IMR-90 (cell line): ENCODE measurements at regions not wholly inside any gene's neighbourhood (a gene's known extent, or its start where the extent isn't known, plus 50 kb on each side); places are given as distances from the start of the nearest gene placed in this dataset.

Experiments
- ATAC-seq: fragments of 200-7000 bp; cut with Tn5 transposase; 2 replicates; pipeline ENCODE4 v1.9.1; 2020; ENCODE audit warnings: low read depth, mild to moderate bottlenecking, moderate library complexity
- BruUV-seq: library from RNA; stranded (reverse); fragments of 400-500 nt; replicated peaks from 2 replicates; lab custom pipeline; 2021; lab: Mats Ljungman, UMichigan
- CTCF ChIA-PET: fragments of 300-600 bp; formaldehyde crosslinking; extraction: SDS; loops from one replicate; lab custom pipeline; 2021; ENCODE audit warnings: antibody characterized with exemption; lab: Yijun Ruan, JAX
- POLR2A ChIA-PET: fragments of 300-600 bp; sonication (Branson Sonifier 250); formaldehyde crosslinking; loops from one replicate; lab custom pipeline; 2022; ENCODE audit warnings: antibody characterized with exemption; ENCODE audit not compliant: unreplicated experiment; lab: Charles Lee
- DNase-seq: peaks from one replicate; pipeline ENCODE4 v3.0.0; 2013
- H2AFZ ChIP-seq: replicated peaks from 2 replicates; pipeline ENCODE3; 2013; ENCODE audit warnings: low read length, mild to moderate bottlenecking; ENCODE audit not compliant: poor library complexity
- H2AK5ac ChIP-seq: 2 replicates; pipeline ENCODE4 v1.6.1; 2013; ENCODE audit warnings: low read depth, low read length, inconsistent platforms
- H2AK9ac ChIP-seq: replicated peaks from 2 replicates; pipeline ENCODE3; 2013; ENCODE audit warnings: mild to moderate bottlenecking, low read depth, low read length, moderate library complexity; ENCODE audit not compliant: poor library complexity
- H2BK120ac ChIP-seq: 2 replicates; pipeline ENCODE4 v1.6.1; 2013; ENCODE audit warnings: low read depth, low read length, inconsistent platforms
- H2BK15ac ChIP-seq: 3 replicates; pipeline ENCODE4 v1.6.1; 2013; ENCODE audit warnings: low read depth, low read length, inconsistent platforms
- H2BK20ac ChIP-seq: 2 replicates; pipeline ENCODE4 v1.6.1; 2013; ENCODE audit warnings: low read depth, mild to moderate bottlenecking, inconsistent platforms, low read length, moderate library complexity
- H2BK5ac ChIP-seq: 2 replicates; pipeline ENCODE4 v1.6.1; 2013; ENCODE audit warnings: mild to moderate bottlenecking, low read depth, low read length, inconsistent platforms; ENCODE audit not compliant: poor library complexity, severe bottlenecking
- H3K14ac ChIP-seq: replicated peaks from 2 replicates; pipeline ENCODE4 v1.6.1; 2013; ENCODE audit warnings: low read depth, low read length, inconsistent platforms
- H3K18ac ChIP-seq: 2 replicates; pipeline ENCODE4 v1.6.1; 2013; ENCODE audit warnings: low read depth, low read length, control low read depth
- H3K23ac ChIP-seq: 2 replicates; pipeline ENCODE4 v1.6.1; 2013; ENCODE audit warnings: low read depth, low read length, inconsistent platforms
- H3K27ac ChIP-seq: 2 replicates; pipeline ENCODE4 v1.5.1; 2013; ENCODE audit warnings: mild to moderate bottlenecking, control low read depth, low read length; ENCODE audit not compliant: insufficient read depth
- H3K27me3 ChIP-seq: 2 replicates; pipeline ENCODE4 v1.6.1; 2013; ENCODE audit warnings: low read length; ENCODE audit not compliant: control insufficient read depth, insufficient read depth
- H3K36me3 ChIP-seq: 2 replicates; pipeline ENCODE4 v1.6.1; 2013; ENCODE audit warnings: low read length, mixed read lengths; ENCODE audit not compliant: control insufficient read depth, insufficient read depth
- H3K4ac ChIP-seq: 2 replicates; pipeline ENCODE4 v1.6.1; 2013; ENCODE audit warnings: low read depth, low read length, inconsistent platforms
- H3K4me1 ChIP-seq: 2 replicates; pipeline ENCODE4 v1.6.1; 2013; ENCODE audit warnings: low read length, mixed read lengths; ENCODE audit not compliant: control insufficient read depth, insufficient read depth
- H3K4me2 ChIP-seq: 2 replicates; pipeline ENCODE4 v1.6.1; 2013; ENCODE audit warnings: low read depth, mild to moderate bottlenecking, control low read depth, low read length, moderate library complexity
- H3K4me3 ChIP-seq: 2 replicates; pipeline ENCODE4 v1.5.1; 2013; ENCODE audit warnings: low read depth, mild to moderate bottlenecking, control low read depth, low read length, moderate library complexity; ENCODE audit not compliant: insufficient read depth
- H3K56ac ChIP-seq: 2 replicates; pipeline ENCODE4 v1.6.1; 2013; ENCODE audit warnings: low read length, inconsistent platforms; ENCODE audit not compliant: insufficient read depth; ENCODE audit errors: extremely low read depth
- H3K79me1 ChIP-seq, 2 experiments: 2 replicates each; pipeline ENCODE4 v1.6.1; 2013; ENCODE audit warnings: low read length in 2 of 2, inconsistent platforms in 1 of 2, low read depth in 1 of 2
- H3K9ac ChIP-seq: 2 replicates; pipeline ENCODE4 v1.6.1; 2013; ENCODE audit warnings: low read depth, low read length, control low read depth
- H3K9me1 ChIP-seq: 2 replicates; pipeline ENCODE4 v1.6.1; 2013; ENCODE audit warnings: low read length, inconsistent platforms; ENCODE audit not compliant: insufficient read depth
- H3K9me3 ChIP-seq: 2 replicates; pipeline ENCODE4 v1.6.1; 2013; ENCODE audit warnings: low read length; ENCODE audit not compliant: control insufficient read depth, insufficient read depth
- H4K20me1 ChIP-seq: 2 replicates; pipeline ENCODE4 v1.6.1; 2013; ENCODE audit warnings: low read length, inconsistent platforms; ENCODE audit not compliant: insufficient read depth
- H4K5ac ChIP-seq: 2 replicates; pipeline ENCODE4 v1.6.1; 2013; ENCODE audit warnings: mild to moderate bottlenecking, low read depth, low read length, control low read depth
- H4K8ac ChIP-seq, 2 experiments: 2 replicates each; pipeline ENCODE4 v1.6.1; 2013; ENCODE audit warnings: low read depth in 2 of 2, low read length in 2 of 2, control low read depth in 1 of 2, inconsistent platforms in 1 of 2
- H4K91ac ChIP-seq: 2 replicates; pipeline ENCODE4 v1.6.1; 2013; ENCODE audit warnings: low read depth, low read length, inconsistent platforms; ENCODE audit not compliant: insufficient read depth
- BHLHE40 ChIP-seq: fragments of 150-350 bp; IDR thresholded peaks from 2 replicates; pipeline ENCODE4 v1.6.1; 2016; ENCODE audit warnings: mild to moderate bottlenecking, low read depth, low read length
- CEBPB ChIP-seq: IDR thresholded peaks from 2 replicates; pipeline ENCODE4 v1.6.1; 2012; ENCODE audit warnings: low read depth, low read length, improper control_type of control experiment
- CHD1 ChIP-seq: IDR thresholded peaks from 2 replicates; pipeline ENCODE4 v1.6.1; 2012; ENCODE audit warnings: low read depth, low read length, improper control_type of control experiment
- CTCF ChIP-seq: conservative IDR thresholded peaks from 2 replicates; pipeline ENCODE4 v1.5.1; 2012; ENCODE audit warnings: mild to moderate bottlenecking, low read depth, low read length, improper control_type of control experiment
- FOS ChIP-seq: fragments of 150-350 bp; IDR thresholded peaks from 2 replicates; pipeline ENCODE4 v1.6.1; 2016; ENCODE audit warnings: low read depth, low read length
- MAFK ChIP-seq: IDR thresholded peaks from 2 replicates; pipeline ENCODE4 v1.6.1; 2012; ENCODE audit warnings: low read depth, low read length, improper control_type of control experiment
- MXI1 ChIP-seq: IDR thresholded peaks from 2 replicates; pipeline ENCODE4 v1.6.1; 2012; ENCODE audit warnings: low read depth, mild to moderate bottlenecking, low read length, moderate library complexity, borderline replicate concordance
- NFE2L2 ChIP-seq: fragments of 150-350 bp; IDR thresholded peaks from 2 replicates; pipeline ENCODE4 v1.6.1; 2016; ENCODE audit warnings: low read depth, mild to moderate bottlenecking, low read length
- POLR2A ChIP-seq: IDR thresholded peaks from 2 replicates; pipeline ENCODE4 v1.6.1; 2012; ENCODE audit warnings: mild to moderate bottlenecking, low read depth, low read length
- RCOR1 ChIP-seq: IDR thresholded peaks from 2 replicates; pipeline ENCODE4 v1.6.1; 2012; ENCODE audit warnings: mild to moderate bottlenecking, low read length, improper control_type of control experiment; ENCODE audit not compliant: insufficient replicate concordance
- SMC3 ChIP-seq: fragments of 150-350 bp; IDR thresholded peaks from 2 replicates; pipeline ENCODE4 v1.6.1; 2016; ENCODE audit warnings: low read depth, mild to moderate bottlenecking, antibody characterized with exemption, low read length, moderate library complexity
- WGBS, 2 experiments: methylation state at CpG; one replicate each; pipeline versions ENCODE4 v1.1.5 to v1.1.7; 2013; ENCODE audit warnings: missing lambda C conversion rate in 2 of 2; ENCODE audit not compliant: insufficient read length in 1 of 2; ENCODE audit errors: extremely low coverage in 2 of 2; 5-methylcytosine and 5-hydroxymethylcytosine counted together
- dilution Hi-C: fragments of 300-500 bp; cut with HindIII; formaldehyde crosslinking; loops from one replicate; pipeline ENCODE4 v1.14.3; 2018; ENCODE audit warnings: low sequenced_read_pairs; ENCODE audit not compliant: unreplicated experiment
- in situ Hi-C: fragments of 300-500 bp; cut with MboI; formaldehyde crosslinking; loops from 3 replicates; pipeline ENCODE4 v1.14.3; 2019; ENCODE audit warnings: low sequenced_read_pairs, inconsistent platforms, mixed read lengths
- intact Hi-C: fragments of 100-400 bp; cut with micrococcal nuclease; formaldehyde crosslinking; loops from 2 replicates; pipeline ENCODE4 v1.10.0; 2022
- TF ChIP-seq, protein P1 (sequence below): fragments of 150-350 bp; IDR thresholded peaks from 2 replicates; pipeline ENCODE4 v1.6.1; 2016; ENCODE audit warnings: low read depth, mild to moderate bottlenecking, low read length, moderate library complexity, borderline replicate concordance

DNA sequence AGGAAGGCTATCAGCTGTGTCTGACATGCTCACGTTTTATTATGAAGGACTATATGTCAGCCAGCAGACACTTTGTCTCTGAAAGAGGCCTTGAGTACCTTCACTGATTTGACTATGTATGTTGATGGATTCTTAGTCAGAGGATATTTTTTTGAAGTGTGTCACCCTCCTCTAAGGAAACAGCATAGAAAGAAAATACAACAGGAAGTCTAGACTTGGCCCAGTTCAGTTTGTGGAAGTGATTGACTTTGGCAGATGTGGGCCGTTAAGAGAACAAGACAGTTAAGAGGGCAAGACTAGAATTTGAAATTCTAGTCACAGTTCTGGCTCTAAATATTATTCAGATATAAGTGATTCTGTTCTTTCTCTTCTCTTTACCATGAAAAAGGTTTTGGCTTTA lies 471.5 kb downstream of the CDH8 start:
- Histone ChIP-seq H2BK120ac (no peak overlapping the region), H3K27me3 (no peaks in the 10 kb centered on the region), H3K9me1 (no peaks in the 10 kb centered on the region), H2AFZ (no peak overlapping the region), H4K5ac (no peak overlapping the region), H3K9me3 (peaks cover 6% of the 10 kb centered on the region; the same call in 1 of the 2 replicates), H3K14ac (no peak overlapping the region), H3K4me2 (no peak overlapping the region), H3K4me1 (no peaks in the 10 kb centered on the region), H2BK15ac (no peak overlapping the region), H4K91ac (no peak overlapping the region), H3K27ac (no peak overlapping the region), H4K20me1 (no peaks in the 10 kb centered on the region), H3K23ac (no peak overlapping the region), H3K4ac (no peak overlapping the region), H2AK9ac (no peak overlapping the region), H3K4me3 (no peak overlapping the region), H2AK5ac (no peak overlapping the region), H3K79me1 (no peaks in the 10 kb centered on the region), H2BK20ac (no peak overlapping the region), H3K18ac (no peak overlapping the region), H2BK5ac (no peak overlapping the region), H4K8ac (no peak overlapping the region), H3K36me3 (no peaks in the 10 kb centered on the region), H3K56ac (no peak overlapping the region), H3K9ac (no peak overlapping the region)
- ChIA-PET POLR2A (no interaction called here), CTCF (no interaction called here)
- no TSS peak for BruUV-seq
- TF ChIP-seq CHD1: no peak
- no peak for TF ChIP-seq CEBPB
- no peak for TF ChIP-seq RCOR1
- no peak for TF ChIP-seq NFE2L2
- no peak for TF ChIP-seq FOS
- no peak for TF ChIP-seq CTCF
- TF ChIP-seq BHLHE40: no peak
- TF ChIP-seq POLR2A: no peak
- no peak for TF ChIP-seq SMC3
- TF ChIP-seq, protein P1, sequence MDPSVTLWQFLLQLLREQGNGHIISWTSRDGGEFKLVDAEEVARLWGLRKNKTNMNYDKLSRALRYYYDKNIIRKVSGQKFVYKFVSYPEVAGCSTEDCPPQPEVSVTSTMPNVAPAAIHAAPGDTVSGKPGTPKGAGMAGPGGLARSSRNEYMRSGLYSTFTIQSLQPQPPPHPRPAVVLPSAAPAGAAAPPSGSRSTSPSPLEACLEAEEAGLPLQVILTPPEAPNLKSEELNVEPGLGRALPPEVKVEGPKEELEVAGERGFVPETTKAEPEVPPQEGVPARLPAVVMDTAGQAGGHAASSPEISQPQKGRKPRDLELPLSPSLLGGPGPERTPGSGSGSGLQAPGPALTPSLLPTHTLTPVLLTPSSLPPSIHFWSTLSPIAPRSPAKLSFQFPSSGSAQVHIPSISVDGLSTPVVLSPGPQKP: no peak
- no peak for TF ChIP-seq MAFK
- no peak for TF ChIP-seq MXI1
- DNase-seq (no peak), ATAC-seq (no peak)
- intact Hi-C loops (no loop called here), in situ Hi-C loops (no loop called here), dilution Hi-C loops (no loop called here)
- WGBS, 2 experiments: no CpG with 5 or more reads among the region's 2 CpGs
